ENCODE measurements at regions not wholly inside any gene's neighbourhood (a gene's known extent, or its start where the extent isn't known, plus 50 kb on each side); places are given as distances from the start of the nearest gene placed in this dataset.

DNA sequence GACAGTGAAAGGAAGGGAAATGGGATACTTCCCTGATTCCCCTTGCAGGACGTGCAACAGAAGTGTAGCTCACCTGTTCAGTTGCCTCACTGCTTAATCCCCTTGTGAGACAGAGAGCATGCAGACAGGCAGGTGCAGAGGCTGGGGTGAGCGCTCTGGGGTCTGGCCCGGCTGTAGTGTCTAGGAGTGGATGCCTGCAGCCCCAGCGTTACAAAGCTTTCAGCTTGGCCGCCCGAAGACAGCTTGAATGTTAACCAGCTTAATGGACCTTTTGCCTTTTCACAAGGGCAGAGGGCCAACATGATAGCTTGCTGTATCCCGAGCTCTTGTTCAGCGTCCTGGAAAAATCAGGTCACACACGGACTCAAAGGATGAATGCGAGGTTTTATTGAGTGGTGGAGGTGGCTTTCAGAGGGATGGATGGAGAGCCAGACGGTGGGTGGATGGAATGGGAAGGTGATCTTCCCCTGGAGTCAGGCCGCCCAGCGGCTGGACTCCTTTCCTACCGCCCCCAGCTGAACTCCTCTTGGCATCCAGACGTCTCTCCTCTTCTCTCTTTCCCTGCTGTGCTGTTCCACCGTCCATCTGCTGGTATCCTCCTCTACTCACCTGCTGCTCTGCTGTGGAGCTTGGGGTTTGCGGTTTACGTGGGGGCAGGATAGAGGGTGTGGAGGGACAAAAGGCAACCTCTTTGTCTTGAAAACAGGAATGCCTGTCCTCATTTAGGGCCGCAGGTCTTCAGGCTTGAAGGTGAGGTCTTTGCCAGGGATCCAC is 86.2 kb upstream of the RESF1 start:
- no peak overlapping the region for H3K4me3 ChIP-seq
- no peak overlapping the region for H3K27ac ChIP-seq
- no peak overlapping the region for H3K9ac ChIP-seq
- no peaks in the 10 kb centered on the region for H3K27me3 ChIP-seq
- peaks cover 68% of the 10 kb centered on the region for H3K9me3 ChIP-seq
- H3K4me2 ChIP-seq = no peak overlapping the region
- TF ChIP-seq Cebpa-rat (IDR thresholded peaks at IDR 0.05) = no peak
- H3K36me3 ChIP-seq = no peaks in the 10 kb centered on the region
- H3K4me1 ChIP-seq = peaks cover 37% of the 10 kb centered on the region
- no peaks in the 10 kb centered on the region for H4K20me1 ChIP-seq

- H3K9me3 ChIP-seq = peaks cover 60% of the 10 kb centered on the region
- no peak overlapping the region for H3K27ac ChIP-seq
- peaks cover 6% of the 10 kb centered on the region for H3K4me1 ChIP-seq
- no peak for TF ChIP-seq Cebpa-rat (IDR thresholded peaks at IDR 0.05)
- no peak overlapping the region for H3K9ac ChIP-seq
- H3K27me3 ChIP-seq = no peaks in the 10 kb centered on the region
- no peaks in the 10 kb centered on the region for H4K20me1 ChIP-seq
- H3K4me2 ChIP-seq = no peak overlapping the region
- no peaks in the 10 kb centered on the region for H3K36me3 ChIP-seq
- H3K4me3 ChIP-seq = no peak overlapping the region
These were observed 89.2 kb upstream of the RESF1 start for GRCh38 chr12:31869972-31870371.

GRCh38 chr12:31868965-31869364 is 90.2 kb upstream of the RESF1 start:
- no peak overlapping the region for H3K27ac ChIP-seq
- H3K36me3 ChIP-seq = no peaks in the 10 kb centered on the region
- H3K27me3 ChIP-seq = no peaks in the 10 kb centered on the region
- H3K4me1 ChIP-seq = no peaks in the 10 kb centered on the region
- H3K4me3 ChIP-seq = no peak overlapping the region
- H4K20me1 ChIP-seq = no peaks in the 10 kb centered on the region
- H3K4me2 ChIP-seq = no peak overlapping the region
- peaks cover 62% of the 10 kb centered on the region for H3K9me3 ChIP-seq
- no peak for TF ChIP-seq Cebpa-rat (IDR thresholded peaks at IDR 0.05)
- H3K9ac ChIP-seq = no peak overlapping the region

DNA sequence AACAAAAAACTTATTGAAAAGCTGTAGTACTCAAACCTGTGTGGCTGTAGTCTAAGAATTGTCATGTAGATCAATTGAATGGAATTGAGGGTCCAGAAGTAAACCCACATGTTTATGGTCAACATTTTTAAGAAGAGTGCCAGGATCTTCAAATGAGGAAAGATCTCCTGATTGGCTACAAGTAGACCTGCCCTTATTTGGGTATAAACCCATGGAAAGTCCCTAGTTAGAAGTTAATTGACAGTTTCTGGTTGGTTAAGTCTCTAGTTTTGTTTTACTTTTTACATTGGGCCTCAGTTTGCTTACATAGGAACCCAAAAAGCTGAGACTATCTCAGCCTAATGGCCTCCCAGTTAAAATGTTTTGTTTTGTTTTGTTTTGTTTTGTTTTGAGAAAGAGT is 91.9 kb upstream of the RESF1 start:
- no peak for TF ChIP-seq Cebpa-rat (IDR thresholded peaks at IDR 0.05)
- H3K9me3 ChIP-seq = peaks cover 58% of the 10 kb centered on the region
- no peaks in the 10 kb centered on the region for H3K4me1 ChIP-seq
- H3K9ac ChIP-seq = no peak overlapping the region
- no peaks in the 10 kb centered on the region for H3K27me3 ChIP-seq
- H4K20me1 ChIP-seq = no peaks in the 10 kb centered on the region
- no peak overlapping the region for H3K27ac ChIP-seq
- H3K36me3 ChIP-seq = no peaks in the 10 kb centered on the region
- H3K4me2 ChIP-seq = no peak overlapping the region
- no peak overlapping the region for H3K4me3 ChIP-seq

- TF ChIP-seq Cebpa-rat (IDR thresholded peaks at IDR 0.05) = no peak
- no peak overlapping the region for H3K4me2 ChIP-seq
- H3K36me3 ChIP-seq = no peaks in the 10 kb centered on the region
- H4K20me1 ChIP-seq = no peaks in the 10 kb centered on the region
- H3K9ac ChIP-seq = no peak overlapping the region
- no peak overlapping the region for H3K27ac ChIP-seq
- peaks cover 50% of the 10 kb centered on the region for H3K9me3 ChIP-seq
- H3K27me3 ChIP-seq = no peaks in the 10 kb centered on the region
- no peak overlapping the region for H3K4me3 ChIP-seq
- H3K4me1 ChIP-seq = no peaks in the 10 kb centered on the region
These were observed 92.7 kb upstream of the RESF1 start for GRCh38 chr12:31866523-31866922.

DNA sequence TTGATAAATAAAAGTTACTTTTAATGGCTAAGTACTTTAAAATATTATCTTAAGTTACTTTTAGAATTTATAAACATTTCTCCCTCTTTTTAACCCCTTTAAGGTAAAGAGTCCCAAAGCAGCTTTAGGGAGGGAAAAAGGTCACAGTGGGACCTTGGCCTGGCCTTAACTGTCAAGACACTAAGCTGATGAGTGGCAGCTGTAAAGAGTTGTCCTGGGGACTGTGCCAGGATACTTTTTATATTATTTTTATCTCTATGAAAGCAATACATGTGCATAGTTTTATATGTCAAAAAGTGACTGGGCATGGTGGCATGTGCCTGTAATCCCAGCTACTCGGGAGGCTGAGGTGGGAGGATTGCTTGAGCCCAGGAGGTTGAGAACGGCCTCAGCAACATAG is 94.2 kb upstream of the RESF1 start:
- Histone ChIP-seq H3K36me3 (no peaks in the 10 kb centered on the region), H3K4me3 (no peak overlapping the region), H4K20me1 (no peaks in the 10 kb centered on the region), H3K4me2 (no peak overlapping the region), H3K4me1 (no peaks in the 10 kb centered on the region), H3K27me3 (no peaks in the 10 kb centered on the region), H3K9ac (no peak overlapping the region), H3K27ac (no peak overlapping the region), H3K9me3 (peaks cover 40% of the 10 kb centered on the region)
- no peak for TF ChIP-seq Cebpa-rat (IDR thresholded peaks at IDR 0.05)

- Histone ChIP-seq H3K36me3 (no peaks in the 10 kb centered on the region), H3K4me3 (no peak overlapping the region), H3K27ac (no peak overlapping the region), H3K27me3 (no peaks in the 10 kb centered on the region), H3K9me3 (peaks cover 63% of the 10 kb centered on the region), H3K9ac (no peak overlapping the region), H3K4me2 (no peak overlapping the region), H3K4me1 (no peaks in the 10 kb centered on the region), H4K20me1 (no peaks in the 10 kb centered on the region)
- no peak for TF ChIP-seq Cebpa-rat (IDR thresholded peaks at IDR 0.05)
These were observed 97.9 kb upstream of the RESF1 start for GRCh38 chr12:31861360-31861759.

DNA sequence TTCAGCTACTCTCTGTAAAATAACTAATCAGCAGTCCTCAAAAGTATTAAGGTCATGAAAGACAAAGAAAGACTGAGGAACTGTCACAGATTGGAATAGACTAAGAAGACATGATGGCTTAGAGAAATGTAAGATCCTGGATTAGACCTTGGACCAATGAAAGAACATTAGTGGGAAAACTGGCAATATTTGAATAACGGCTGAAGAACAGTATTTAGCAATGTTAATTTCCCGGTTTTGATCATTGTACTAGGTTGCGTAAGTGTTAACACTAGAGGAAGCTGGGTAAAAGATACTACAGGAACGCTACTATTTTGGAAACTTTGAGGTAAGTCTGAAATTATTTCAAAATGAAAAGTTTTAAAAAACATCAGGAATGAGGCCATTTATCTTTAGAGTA is 98.8 kb upstream of the RESF1 start:
- H3K4me1 ChIP-seq = no peaks in the 10 kb centered on the region
- no peak overlapping the region for H3K9ac ChIP-seq
- H3K4me2 ChIP-seq = no peak overlapping the region

DNA sequence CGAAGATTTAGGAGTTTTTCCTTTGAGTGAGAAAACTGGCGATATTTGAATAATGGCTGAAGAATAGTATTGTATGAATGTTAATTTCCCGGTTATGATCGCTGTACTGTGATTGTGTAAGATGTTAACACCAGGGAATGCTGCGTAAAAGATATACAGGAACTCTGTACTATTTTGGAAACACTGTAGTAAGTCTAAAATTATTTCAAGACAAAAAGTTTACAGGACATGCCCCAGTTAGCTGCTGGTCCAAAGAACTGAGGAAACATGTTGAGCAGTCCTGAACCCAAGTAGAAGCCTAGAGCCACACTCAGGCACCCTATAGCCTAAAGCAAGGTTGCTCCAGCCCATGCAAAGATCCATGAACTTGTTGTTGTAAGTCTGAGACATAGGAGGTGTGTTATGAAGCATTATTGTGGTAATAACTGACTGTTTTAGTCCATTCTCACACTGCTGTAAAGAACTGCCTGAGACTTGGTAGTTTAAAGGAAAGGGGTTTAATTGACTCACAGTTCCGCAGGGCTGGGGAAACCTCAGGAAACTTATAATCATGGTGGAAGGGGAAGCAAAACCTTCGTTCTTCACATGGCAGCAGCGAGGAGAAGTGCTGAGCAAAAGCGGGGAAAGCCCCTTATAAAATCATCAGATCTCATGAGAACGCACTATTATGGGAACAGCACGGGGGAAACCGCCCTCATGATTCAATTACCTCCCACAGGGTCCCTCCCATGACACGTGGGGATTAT is 99.8 kb upstream of the RESF1 start:
- H4K20me1 ChIP-seq = no peaks in the 10 kb centered on the region
- H3K27me3 ChIP-seq = no peaks in the 10 kb centered on the region
- H3K9ac ChIP-seq = no peak overlapping the region
- H3K9me3 ChIP-seq = peaks cover 67% of the 10 kb centered on the region
- no peaks in the 10 kb centered on the region for H3K4me1 ChIP-seq
- H3K27ac ChIP-seq = no peak overlapping the region
- H3K36me3 ChIP-seq = no peaks in the 10 kb centered on the region
- TF ChIP-seq Cebpa-rat (IDR thresholded peaks at IDR 0.05) = no peak
- no peak overlapping the region for H3K4me3 ChIP-seq
- H3K4me2 ChIP-seq = no peak overlapping the region

More for the DNA sequence above, 98.8 kb upstream of the RESF1 start:
- TF ChIP-seq Cebpa-rat (IDR thresholded peaks at IDR 0.05) = no peak
- H3K9me3 ChIP-seq = peaks cover 67% of the 10 kb centered on the region
- H3K36me3 ChIP-seq = no peaks in the 10 kb centered on the region
- H3K27me3 ChIP-seq = no peaks in the 10 kb centered on the region
- no peak overlapping the region for H3K4me3 ChIP-seq
- H4K20me1 ChIP-seq = no peaks in the 10 kb centered on the region
- no peak overlapping the region for H3K27ac ChIP-seq

DNA sequence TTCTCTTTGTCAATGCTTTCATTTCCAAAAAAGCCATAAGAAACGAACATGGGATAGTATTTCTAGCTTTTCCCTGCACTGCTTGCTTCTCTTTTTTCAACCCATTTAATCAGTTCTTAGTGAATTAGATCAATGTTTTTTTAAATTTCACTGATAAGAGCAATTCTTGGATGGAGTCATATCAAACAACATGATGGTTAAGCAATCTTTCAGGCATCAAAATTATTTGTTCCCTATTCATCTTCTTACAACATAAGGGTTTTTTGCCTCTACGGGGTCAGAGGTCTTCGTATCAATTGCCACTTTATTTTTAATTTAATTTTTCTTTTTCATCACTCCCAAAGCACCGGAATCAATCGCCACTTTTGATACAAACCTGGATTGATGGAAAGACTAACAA is 103.8 kb upstream of the RESF1 start:
- no peaks in the 10 kb centered on the region for H3K36me3 ChIP-seq
- peaks cover 91% of the 10 kb centered on the region for H3K9me3 ChIP-seq
- no peaks in the 10 kb centered on the region for H3K27me3 ChIP-seq
- no peaks in the 10 kb centered on the region for H3K4me1 ChIP-seq
- H4K20me1 ChIP-seq = no peaks in the 10 kb centered on the region
- no peak overlapping the region for H3K9ac ChIP-seq
- H3K4me3 ChIP-seq = no peak overlapping the region
- TF ChIP-seq Cebpa-rat (IDR thresholded peaks at IDR 0.05) = no peak
- H3K4me2 ChIP-seq = no peak overlapping the region
- H3K27ac ChIP-seq = no peak overlapping the region
